Neural cell (in vitro differentiated cells): ENCODE measurements at regions not wholly inside any gene's neighbourhood (a gene's known extent, or its start where the extent isn't known, plus 50 kb on each side); places are given as distances from the start of the nearest gene placed in this dataset.

ENCODE experiments used
- CTCF ChIP-seq: fragments of 450-650 bp; IDR thresholded peaks from 2 replicates; pipeline ENCODE4 v1.5.1; 2014; ENCODE audit warnings: antibody characterized with exemption, mild to moderate bottlenecking, moderate library complexity; ENCODE audit not compliant: poor library complexity, severe bottlenecking
- EP300 ChIP-seq: fragments of 450-650 bp; conservative IDR thresholded peaks from 2 replicates; pipeline ENCODE4 v1.6.1; 2014; ENCODE audit warnings: antibody characterized with exemption, mild to moderate bottlenecking, moderate library complexity; ENCODE audit not compliant: poor library complexity, severe bottlenecking
- EZH2 ChIP-seq: fragments of 200-600, 300-800 bp; shearing (Covaris generic), sonication (generic); IDR thresholded peaks from 2 replicates; pipeline ENCODE4 v1.6.1; 2014; ENCODE audit warnings: antibody characterized with exemption, low read length, borderline replicate concordance, mild to moderate bottlenecking; ENCODE audit not compliant: insufficient read depth, poor library complexity, severe bottlenecking
- MXI1 ChIP-seq: fragments of 450-650 bp; conservative IDR thresholded peaks from 2 replicates; pipeline ENCODE4 v1.6.1; 2014; ENCODE audit warnings: antibody characterized with exemption, mild to moderate bottlenecking; ENCODE audit not compliant: poor library complexity, severe bottlenecking
- POLR2AphosphoS5 ChIP-seq: IDR thresholded peaks from 2 replicates; pipeline ENCODE4 v1.6.1; 2012
- RAD21 ChIP-seq: fragments of 450-650 bp; conservative IDR thresholded peaks from 2 replicates; pipeline ENCODE4 v1.6.1; 2014; ENCODE audit warnings: antibody characterized with exemption, mild to moderate bottlenecking, moderate library complexity
- REST ChIP-seq: IDR thresholded peaks from 2 replicates; pipeline ENCODE4 v1.6.1; 2012; ENCODE audit warnings: borderline replicate concordance
- SMC3 ChIP-seq: fragments of 450-650 bp; conservative IDR thresholded peaks from 2 replicates; pipeline ENCODE4 v1.6.1; 2014; ENCODE audit warnings: antibody characterized with exemption, mild to moderate bottlenecking, moderate library complexity; ENCODE audit not compliant: poor library complexity
- TAF1 ChIP-seq: IDR thresholded peaks from 2 replicates; pipeline ENCODE4 v1.6.1; 2012; ENCODE audit warnings: low read depth

GRCh38 chr20:24827603-24828295 lies 121.3 kb upstream of the CST7 start:
- no peak for TF ChIP-seq POLR2AphosphoS5
- no peak for TF ChIP-seq TAF1
- no peak for TF ChIP-seq REST
- TF ChIP-seq CTCF = no peak
- no peak for TF ChIP-seq EZH2
- no peak for TF ChIP-seq EP300
- TF ChIP-seq MXI1 = no peak
- no peak for TF ChIP-seq RAD21
- no peak for TF ChIP-seq SMC3
